ENCODE measurements at regions not wholly inside any gene's neighbourhood (a gene's known extent, or its start where the extent isn't known, plus 50 kb on each side); places are given as distances from the start of the nearest gene placed in this dataset.
A peak's percentile ranks its signal among the peaks of the same experiment; 100 is the strongest.

- no peaks in the 10 kb centered on the region for H3K27me3 Mint-ChIP-seq (ENCODE audit: low read depth in 2 of 2)
- H3K4me3 Mint-ChIP-seq: peak overlapping the region; percentile 4
- no peak for DNase-seq
- Histone ChIP-seq H3K4me1 (ENCODE audit: control insufficient read depth, insufficient read depth, low read length) (peaks cover 4% of the 10 kb centered on the region), H3K27ac (ENCODE audit: low read length) (no peak overlapping the region), H3K27me3 (ENCODE audit: control insufficient read depth, insufficient read depth, low read length) (no peaks in the 10 kb centered on the region), H3K36me3 (ENCODE audit: control insufficient read depth, insufficient read depth, low read length) (no peaks in the 10 kb centered on the region), H3K4me3 (ENCODE audit: low read length) (no peak overlapping the region), H3K9me3 (ENCODE audit: control insufficient read depth, insufficient read depth, low read length) (no peaks in the 10 kb centered on the region)
- intact Hi-C loops (cut with micrococcal nuclease): no loop called here
- H3K36me3 Mint-ChIP-seq: no peaks in the 10 kb centered on the region
- WGBS (ENCODE audit: insufficient coverage): 65% methylated on average over 10 of the region's 10 CpGs
- no peak overlapping the region for H3K27ac Mint-ChIP-seq
- no peak for ATAC-seq
- H3K4me1 Mint-ChIP-seq: peaks cover 15 to 17% of the 10 kb centered on the region in 2 donors
- no peaks in the 10 kb centered on the region for H3K9me3 Mint-ChIP-seq
- TF ChIP-seq CTCF (IDR thresholded peaks at IDR 0.05): no peak
Measured at GRCh38 chr16:79768276-79768970, 167.9 kb upstream of the MAF start.

- Mint-ChIP-seq H3K9me3 (no peaks in the 10 kb centered on the region), H3K27me3 (ENCODE audit: low read depth in 2 of 2) (peaks cover 0 to 3% of the 10 kb centered on the region in 2 donors), H3K36me3 (no peaks in the 10 kb centered on the region), H3K27ac (no peak overlapping the region), H3K4me3 (peak overlapping the region; percentile 4), H3K4me1 (peaks cover 15 to 17% of the 10 kb centered on the region in 2 donors)
- H3K27ac ChIP-seq (ENCODE audit: low read length): no peak overlapping the region
- no peak for TF ChIP-seq CTCF (IDR thresholded peaks at IDR 0.05)
- H3K4me3 ChIP-seq (ENCODE audit: low read length): no peak overlapping the region
- intact Hi-C loops (cut with micrococcal nuclease): no loop called here
- peaks cover 4% of the 10 kb centered on the region for H3K4me1 ChIP-seq (ENCODE audit: control insufficient read depth, insufficient read depth, low read length)
- no peaks in the 10 kb centered on the region for H3K27me3 ChIP-seq (ENCODE audit: control insufficient read depth, insufficient read depth, low read length)
- WGBS (ENCODE audit: insufficient coverage): 60% methylated on average over 7 of the region's 7 CpGs
- DNase-seq (no peak), ATAC-seq (no peak)
- H3K36me3 ChIP-seq (ENCODE audit: control insufficient read depth, insufficient read depth, low read length): no peaks in the 10 kb centered on the region
- H3K9me3 ChIP-seq (ENCODE audit: control insufficient read depth, insufficient read depth, low read length): no peaks in the 10 kb centered on the region
Measured at GRCh38 chr16:79767421-79768275, 167.1 kb upstream of the MAF start.

- Histone ChIP-seq H3K4me3 (ENCODE audit: low read length) (no peak overlapping the region), H3K27me3 (ENCODE audit: control insufficient read depth, insufficient read depth, low read length) (no peaks in the 10 kb centered on the region), H3K4me1 (ENCODE audit: control insufficient read depth, insufficient read depth, low read length) (peaks cover 4% of the 10 kb centered on the region), H3K9me3 (ENCODE audit: control insufficient read depth, insufficient read depth, low read length) (no peaks in the 10 kb centered on the region), H3K36me3 (ENCODE audit: control insufficient read depth, insufficient read depth, low read length) (no peaks in the 10 kb centered on the region), H3K27ac (ENCODE audit: low read length) (no peak overlapping the region)
- no peak overlapping the region for H3K27ac Mint-ChIP-seq
- TF ChIP-seq CTCF (IDR thresholded peaks at IDR 0.05): no peak
- DNase-seq (no peak), ATAC-seq (no peak)
- intact Hi-C loops (cut with micrococcal nuclease): no loop called here
- H3K36me3 Mint-ChIP-seq: no peaks in the 10 kb centered on the region
- peaks cover 0 to 7% of the 10 kb centered on the region in 2 donors for H3K27me3 Mint-ChIP-seq (ENCODE audit: low read depth in 2 of 2)
- no peak overlapping the region for H3K4me3 Mint-ChIP-seq
- no peaks in the 10 kb centered on the region for H3K9me3 Mint-ChIP-seq
- peaks cover 12 to 13% of the 10 kb centered on the region in 2 donors for H3K4me1 Mint-ChIP-seq
- 89% methylated on average over 1 of the region's 2 CpGs for WGBS (ENCODE audit: insufficient coverage)
Measured at GRCh38 chr16:79765901-79766394, 165.4 kb upstream of the MAF start.
